ENCODE measurements at regions not wholly inside any gene's neighbourhood (a gene's known extent, or its start where the extent isn't known, plus 50 kb on each side); places are given as distances from the start of the nearest gene placed in this dataset.

GRCh38 chr3:190738636-190739155 lies 123.8 kb downstream of the GMNC start:
- DNase-seq (ENCODE audit: low read depth), result no peak
- no peak overlapping the region for H3K4me3 ChIP-seq (ENCODE audit: low read depth, low read length)
- TF ChIP-seq MAX (IDR thresholded peaks at IDR 0.05; ENCODE audit: low read depth, low read length) (no peak), POLR2A (IDR thresholded peaks at IDR 0.05; ENCODE audit: extremely low read depth, insufficient read length) (no peak), CTCF (IDR thresholded peaks at IDR 0.05; ENCODE audit: low read depth, low read length) (no peak), MYC (IDR thresholded peaks at IDR 0.05; ENCODE audit: low read depth, low read length) (no peak)

DNA sequence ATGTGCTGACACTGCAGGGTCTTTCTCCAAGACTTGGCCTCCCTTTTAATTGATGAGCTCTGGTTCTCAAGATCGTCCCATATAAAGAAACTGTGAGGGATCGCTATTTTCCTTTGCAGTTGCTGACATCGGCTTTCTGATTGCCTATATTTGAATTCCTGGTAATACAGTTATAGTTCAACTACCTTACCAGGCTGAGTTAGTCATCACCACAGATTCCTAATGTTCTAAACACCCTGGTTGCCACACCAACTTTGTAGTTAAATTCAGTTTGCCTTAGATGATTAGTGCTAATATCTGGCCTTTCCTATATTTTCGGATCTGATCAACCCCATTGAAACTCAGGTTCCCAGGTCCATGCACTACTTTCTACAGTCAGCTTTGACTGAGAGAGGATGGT lies 125.0 kb downstream of the GMNC start:
- no peak overlapping the region for H3K4me3 ChIP-seq (ENCODE audit: low read depth, low read length)
- DNase-seq (ENCODE audit: low read depth), result no peak
- TF ChIP-seq CTCF (IDR thresholded peaks at IDR 0.05; ENCODE audit: low read depth, low read length) (no peak), POLR2A (IDR thresholded peaks at IDR 0.05; ENCODE audit: extremely low read depth, insufficient read length) (no peak), MAX (IDR thresholded peaks at IDR 0.05; ENCODE audit: low read depth, low read length) (no peak), MYC (IDR thresholded peaks at IDR 0.05; ENCODE audit: low read depth, low read length) (no peak)

GRCh38 chr3:190734490-190734889 lies 128.0 kb downstream of the GMNC start:
- TF ChIP-seq MAX (IDR thresholded peaks at IDR 0.05; ENCODE audit: low read depth, low read length), result no peak
- no peak for TF ChIP-seq POLR2A (IDR thresholded peaks at IDR 0.05; ENCODE audit: extremely low read depth, insufficient read length)
- no peak for TF ChIP-seq MYC (IDR thresholded peaks at IDR 0.05; ENCODE audit: low read depth, low read length)
- no peak overlapping the region for H3K4me3 ChIP-seq (ENCODE audit: low read depth, low read length)
- DNase-seq (ENCODE audit: low read depth), result no peak

- DNase-seq (ENCODE audit: low read depth), result no peak
- no peak for TF ChIP-seq CTCF (IDR thresholded peaks at IDR 0.05; ENCODE audit: low read depth, low read length)
- TF ChIP-seq MAX (IDR thresholded peaks at IDR 0.05; ENCODE audit: low read depth, low read length), result no peak
- no peak for TF ChIP-seq POLR2A (IDR thresholded peaks at IDR 0.05; ENCODE audit: extremely low read depth, insufficient read length)
- TF ChIP-seq MYC (IDR thresholded peaks at IDR 0.05; ENCODE audit: low read depth, low read length), result no peak
- H3K4me3 ChIP-seq (ENCODE audit: low read depth, low read length), result no peak overlapping the region
These were observed 128.8 kb downstream of the GMNC start for GRCh38 chr3:190733591-190734146.

DNA sequence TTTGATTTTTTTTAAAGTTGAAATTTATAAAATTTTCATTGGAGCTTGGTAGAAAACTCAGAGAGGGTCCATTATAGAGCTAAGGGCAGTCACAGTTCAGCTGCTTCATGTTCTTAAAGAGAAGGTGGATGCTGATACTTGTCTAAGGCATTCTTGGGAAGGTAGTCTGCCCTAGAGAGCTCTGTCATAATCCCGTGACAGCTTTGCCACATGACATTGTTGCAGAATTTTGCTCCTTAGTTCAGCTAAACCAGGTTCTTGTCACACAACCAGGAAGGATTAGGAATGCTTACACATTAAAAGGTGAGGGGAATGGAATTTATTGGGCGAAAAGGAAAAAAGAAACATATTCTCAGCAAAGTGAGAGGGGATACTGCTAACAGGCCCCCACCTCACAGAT lies 130.9 kb downstream of the GMNC start:
- no peak for DNase-seq (ENCODE audit: low read depth)
- TF ChIP-seq MYC (IDR thresholded peaks at IDR 0.05; ENCODE audit: low read depth, low read length) (no peak), MAX (IDR thresholded peaks at IDR 0.05; ENCODE audit: low read depth, low read length) (no peak)
- H3K4me3 ChIP-seq (ENCODE audit: low read depth, low read length), result no peak overlapping the region

- peak; percentile 82 for DNase-seq (ENCODE audit: low read depth)
- no peak for TF ChIP-seq MAX (IDR thresholded peaks at IDR 0.05; ENCODE audit: low read depth, low read length)
- 0 out of 2 replicates have a peak, but pooled peaks have one; percentile 28 for TF ChIP-seq MYC (IDR thresholded peaks at IDR 0.05; ENCODE audit: low read depth, low read length)
- no peak overlapping the region for H3K4me3 ChIP-seq (ENCODE audit: low read depth, low read length)
These were observed 133.8 kb downstream of the GMNC start for GRCh38 chr3:190728574-190729246.

DNA sequence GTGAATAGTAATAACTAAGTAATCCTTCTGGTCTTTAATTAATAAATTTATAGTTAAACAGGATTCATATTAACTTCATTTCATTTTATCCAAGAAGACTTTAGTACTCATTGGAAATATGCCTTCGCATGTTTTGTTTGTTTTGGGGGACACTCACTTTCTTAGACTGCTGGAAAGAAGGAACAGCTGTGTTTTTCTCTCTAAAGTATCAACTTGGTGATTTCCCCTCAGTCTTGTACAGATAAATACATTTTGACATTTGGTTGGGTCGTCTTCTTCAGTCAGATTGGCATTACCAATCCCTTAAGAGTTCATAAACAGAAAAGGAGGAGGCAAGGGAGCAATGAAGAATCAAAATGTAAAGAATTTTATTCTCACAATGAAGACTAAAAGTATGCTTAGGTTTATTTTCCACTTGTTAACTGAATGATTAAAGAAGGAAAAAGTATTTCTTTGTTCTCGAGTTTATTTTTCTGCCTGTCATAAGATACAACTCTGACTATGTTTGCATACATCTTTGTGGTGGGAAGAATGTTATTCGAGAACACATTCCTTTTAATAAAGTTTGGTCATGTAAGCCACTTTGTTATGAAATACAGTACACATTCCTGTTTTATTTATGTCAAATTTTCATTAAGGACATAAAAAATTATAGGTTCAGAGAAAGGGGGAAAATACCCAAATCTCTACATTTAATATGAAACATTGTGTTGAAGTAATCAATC lies 140.2 kb downstream of the GMNC start:
- no peak overlapping the region for H3K4me3 ChIP-seq (ENCODE audit: low read depth, low read length)
- no peak for TF ChIP-seq CTCF (IDR thresholded peaks at IDR 0.05; ENCODE audit: low read depth, low read length)
- no peak for TF ChIP-seq POLR2A (IDR thresholded peaks at IDR 0.05; ENCODE audit: extremely low read depth, insufficient read length)
- no peak for TF ChIP-seq MAX (IDR thresholded peaks at IDR 0.05; ENCODE audit: low read depth, low read length)
- no peak for TF ChIP-seq MYC (IDR thresholded peaks at IDR 0.05; ENCODE audit: low read depth, low read length)
- DNase-seq (ENCODE audit: low read depth), result no peak

All from NB4 (cell line).